Stimulated activated CD4-positive, alpha-beta T cell treated with anti-CD3 and anti-CD28 coated beads, Interleukin-12 subunit alpha, Interleukin-12 subunit beta, amount 100 ng/mL, for 24 hours (primary cell): ENCODE measurements at regions not wholly inside any gene's neighbourhood (a gene's known extent, or its start where the extent isn't known, plus 50 kb on each side); places are given as distances from the start of the nearest gene placed in this dataset.

Source experiments
- DNase-seq, 2 experiments: peaks; one replicate each; pipeline ENCODE4 v3.0.0-alpha.2; 2020; ENCODE audit warnings: low read depth in 2 of 2

DNA sequence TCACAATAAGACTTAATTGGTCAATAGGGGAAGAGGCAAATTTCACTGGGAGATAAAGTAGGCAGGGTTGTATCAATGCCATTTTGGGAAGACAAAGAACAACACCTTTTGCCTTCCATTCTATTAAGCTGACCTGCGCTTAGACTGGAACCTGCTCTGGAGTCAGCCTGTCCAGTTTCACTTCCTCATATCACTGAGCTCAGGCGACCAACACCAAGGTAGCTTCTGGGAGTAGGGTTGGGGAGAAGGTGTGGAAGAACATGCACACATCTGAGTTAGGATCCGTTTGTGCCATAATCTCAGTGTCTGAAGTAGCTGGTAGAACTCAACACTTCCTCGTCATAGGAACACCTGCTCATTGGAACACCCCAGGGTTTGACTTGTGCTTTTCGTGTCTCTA lies 527.4 kb upstream of the IGFBP3 start:
- DNase-seq: no peak

DNA sequence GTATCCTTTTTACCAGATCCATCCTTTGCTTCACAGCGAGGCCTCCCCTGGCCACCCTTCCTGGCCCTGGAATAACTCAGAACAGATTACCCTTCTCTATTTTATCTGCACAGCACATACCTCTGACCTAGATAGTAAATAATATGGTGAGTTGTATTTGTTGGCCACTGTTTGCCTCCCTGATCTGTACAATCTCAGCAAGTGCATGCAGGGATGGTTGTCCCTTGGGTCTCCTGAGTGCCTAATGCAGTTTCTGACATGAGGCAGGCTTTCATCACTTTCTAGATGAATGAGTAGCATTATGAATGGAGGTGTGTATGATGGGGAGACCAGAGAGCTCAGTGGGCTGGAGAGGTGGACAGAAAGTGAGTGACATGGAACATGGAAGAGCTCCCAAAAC lies 525.1 kb upstream of the IGFBP3 start:
- DNase-seq: no peak

DNA sequence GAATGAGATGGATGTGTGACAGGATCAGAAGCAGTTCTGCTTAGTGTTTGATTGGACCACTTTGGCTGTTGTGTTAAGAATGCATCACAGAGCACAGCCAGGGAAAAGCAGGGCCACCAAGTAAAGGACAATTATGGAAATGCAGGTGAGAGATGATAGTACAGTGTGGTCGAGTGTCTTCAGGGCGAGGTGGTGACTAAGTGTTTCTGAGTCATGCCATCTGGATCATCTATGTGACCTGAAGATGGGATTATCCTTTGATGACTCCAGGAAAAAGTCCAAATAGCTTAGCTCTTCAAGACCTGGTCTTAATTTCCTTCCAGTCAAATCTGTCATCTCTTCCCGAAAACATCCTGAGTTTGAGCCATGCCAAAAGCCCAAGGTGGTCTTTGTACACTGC lies 523.2 kb upstream of the IGFBP3 start:
- no peak for DNase-seq

DNA sequence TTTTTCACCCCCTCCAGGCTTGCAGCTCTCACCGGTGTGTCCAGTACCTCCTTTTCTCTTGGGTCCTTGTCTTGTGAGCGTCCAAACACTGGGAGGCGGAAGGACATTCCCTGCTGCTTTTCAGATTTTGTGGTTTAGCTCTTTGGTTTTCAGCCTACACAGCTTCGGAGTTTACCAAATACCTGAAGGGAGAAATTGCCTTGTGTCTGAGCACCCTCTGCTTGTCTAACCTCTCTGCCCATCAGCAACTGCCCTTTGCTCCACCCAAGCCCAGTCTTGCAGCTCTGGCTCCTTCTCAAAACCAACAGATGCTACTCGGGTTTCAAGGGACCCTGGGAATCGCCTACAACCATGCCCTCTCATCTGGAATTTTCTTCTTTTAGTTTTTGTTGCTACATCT lies 519.1 kb upstream of the IGFBP3 start:
- no peak for DNase-seq

DNA sequence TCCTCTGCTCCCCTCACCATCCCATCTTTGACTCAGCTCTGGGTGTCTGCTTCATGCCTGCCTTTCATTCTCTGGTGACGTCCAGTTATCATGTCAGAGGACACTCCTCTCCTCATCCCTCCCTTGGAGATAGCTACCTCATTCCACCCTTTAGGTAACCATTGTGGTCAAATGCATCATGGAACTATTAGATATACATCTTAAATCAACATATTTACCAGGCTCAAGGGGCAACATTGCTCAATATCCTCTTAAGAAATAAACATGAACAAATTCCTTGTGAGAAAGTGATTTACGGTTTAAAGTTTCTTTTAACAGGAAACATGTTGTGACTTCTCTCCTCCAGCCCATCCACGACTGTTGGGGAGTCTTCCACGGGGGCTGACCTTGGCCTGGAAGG lies 511.6 kb upstream of the IGFBP3 start:
- DNase-seq: no peak

DNA sequence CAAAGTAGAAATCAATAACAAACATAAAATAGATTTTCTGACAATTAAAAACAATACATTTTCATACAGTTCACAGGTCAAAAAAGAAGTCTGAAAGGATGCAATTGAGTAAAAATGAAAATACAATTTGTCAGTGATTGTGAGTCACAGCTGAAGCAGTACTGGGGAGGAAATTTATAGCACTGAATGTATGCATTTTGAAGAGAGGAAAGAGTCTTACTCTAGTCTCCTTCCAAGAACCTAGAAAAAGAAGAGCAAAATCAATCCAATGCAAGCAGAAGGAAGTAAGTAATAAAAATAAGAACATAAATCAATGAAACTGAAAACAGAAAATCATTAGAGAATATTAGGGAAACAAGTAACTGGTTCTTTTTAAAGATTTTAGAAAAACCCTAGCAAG lies 507.2 kb upstream of the IGFBP3 start:
- no peak for DNase-seq

DNA sequence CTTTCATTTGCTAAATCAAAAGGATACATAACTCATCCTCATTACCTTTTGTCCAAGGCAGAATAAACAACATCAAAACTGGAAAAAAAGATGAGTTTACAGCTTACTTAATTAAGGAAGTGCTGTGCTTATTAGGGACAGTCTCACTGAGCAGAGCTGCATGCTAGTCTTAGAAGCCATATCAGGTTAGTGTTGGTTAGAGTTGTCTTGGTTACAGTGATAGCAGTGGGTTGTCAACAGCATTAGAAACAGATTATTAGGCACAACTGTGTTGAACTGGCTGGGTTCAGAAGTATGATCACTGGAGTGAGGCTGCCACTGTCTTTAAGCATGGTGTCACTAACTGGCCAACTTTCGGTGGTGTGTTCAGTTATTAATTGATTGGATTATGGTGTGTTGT lies 503.9 kb upstream of the IGFBP3 start:
- no peak for DNase-seq

DNA sequence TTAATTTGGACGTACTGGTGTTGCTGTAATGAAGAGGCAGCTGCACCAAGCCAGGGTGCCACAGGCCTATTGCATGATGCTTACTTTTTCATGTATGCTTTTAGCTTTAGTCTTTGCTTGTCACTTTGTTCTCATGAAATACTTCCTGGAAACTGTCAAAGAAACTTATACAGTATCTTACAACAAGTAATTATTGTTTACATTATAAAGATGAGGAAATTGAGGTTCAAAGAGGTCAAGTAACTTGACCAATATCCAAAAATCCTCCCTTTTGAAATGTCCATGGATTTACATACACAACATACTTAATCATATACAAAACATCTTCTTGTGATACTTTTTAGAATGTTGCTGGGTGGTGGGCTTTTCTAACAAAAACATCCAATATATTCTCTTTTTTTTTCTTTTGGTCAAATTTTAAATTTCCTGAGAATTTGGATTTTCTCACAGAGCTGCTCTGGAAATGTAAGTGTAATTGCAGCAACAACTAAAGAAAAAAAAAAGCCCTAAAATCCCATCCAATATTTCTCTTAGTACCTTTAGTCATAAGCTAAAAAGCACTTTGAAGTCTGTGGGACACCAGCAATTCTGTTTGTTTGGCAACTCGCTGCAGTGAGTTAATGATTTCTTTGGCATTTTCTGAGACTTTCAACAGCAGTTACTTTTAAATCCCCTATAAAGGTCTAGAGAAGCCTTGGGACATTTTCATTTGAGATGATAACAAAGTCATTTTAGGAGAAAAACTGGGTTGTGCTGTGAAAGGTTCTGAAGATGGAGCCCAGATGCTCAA lies 500.6 kb upstream of the IGFBP3 start:
- no peak for DNase-seq

DNA sequence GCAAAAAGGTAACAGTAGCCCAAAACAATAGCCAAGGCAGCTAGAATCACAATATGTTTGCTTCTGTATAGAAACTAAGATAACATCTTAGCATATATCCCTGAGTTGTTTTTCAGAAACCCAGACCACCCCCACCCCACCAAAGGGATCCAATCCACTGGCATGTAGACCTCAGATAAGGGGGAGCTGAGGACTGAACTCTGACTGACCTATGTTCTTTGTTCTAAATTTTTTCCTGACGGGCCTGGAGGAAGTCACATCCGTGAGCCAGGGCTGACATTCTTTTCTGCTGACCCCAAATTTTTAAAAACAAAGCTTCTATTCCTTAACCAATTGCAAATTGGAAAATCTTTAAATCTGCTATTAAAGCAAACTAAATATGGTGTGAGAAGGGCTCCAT lies 493.9 kb upstream of the IGFBP3 start:
- no peak for DNase-seq

DNA sequence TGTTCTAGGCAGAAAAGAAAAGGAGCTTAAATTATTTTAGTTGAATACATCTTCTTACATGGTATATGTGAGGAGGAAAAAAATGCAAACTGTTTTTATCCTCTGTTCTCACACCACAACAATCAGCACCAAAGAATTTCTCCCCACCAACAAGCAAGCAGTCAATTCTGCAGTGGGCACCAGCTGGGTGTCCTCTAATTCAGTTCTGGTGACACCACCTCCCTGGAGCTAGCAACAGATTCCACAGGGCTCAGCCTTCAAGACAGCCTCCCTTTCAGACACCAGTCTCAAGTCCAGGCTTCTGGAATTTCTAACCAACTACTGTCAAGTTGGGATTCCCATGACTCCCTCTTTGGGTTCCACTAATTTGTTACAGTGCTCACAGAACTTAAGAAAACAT lies 490.2 kb upstream of the IGFBP3 start:
- no peak for DNase-seq

DNA sequence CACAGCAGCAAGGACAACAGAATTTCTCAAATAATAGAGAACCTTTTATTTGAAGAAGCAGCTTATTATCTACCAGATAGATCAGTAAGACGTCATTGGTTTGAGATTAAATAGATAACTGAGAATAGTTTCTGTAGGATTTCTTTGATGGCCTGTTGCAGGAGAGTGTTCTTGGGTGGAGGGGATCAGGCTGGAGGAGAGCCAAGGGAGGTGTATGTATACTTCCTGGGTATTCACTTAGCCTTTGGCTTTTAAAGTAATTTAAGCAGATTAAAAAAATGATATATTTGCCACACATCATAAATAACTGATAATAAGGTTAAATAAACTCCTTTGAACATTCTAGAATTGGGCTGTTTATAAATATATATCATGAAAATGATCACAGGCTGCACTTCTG lies 486.1 kb upstream of the IGFBP3 start:
- no peak for DNase-seq

DNA sequence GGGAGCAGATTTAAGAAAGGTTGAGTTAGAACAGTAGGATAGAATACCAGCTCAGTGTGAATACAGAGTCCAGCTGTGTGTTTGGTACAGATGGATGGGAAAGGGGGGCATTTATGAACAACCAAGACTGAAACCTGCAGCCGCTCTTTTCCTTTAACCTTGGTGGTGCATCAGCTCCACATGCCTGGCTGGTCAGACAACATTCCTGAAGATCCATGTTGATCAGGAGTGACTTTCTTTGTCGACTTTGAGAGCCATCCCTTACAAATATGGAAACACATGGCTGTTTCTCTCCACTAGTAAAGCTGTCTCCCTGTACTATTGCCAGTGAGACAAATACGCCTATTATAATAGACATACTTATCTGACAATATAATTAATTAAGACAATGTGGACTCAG lies 476.5 kb upstream of the IGFBP3 start:
- no peak for DNase-seq

DNA sequence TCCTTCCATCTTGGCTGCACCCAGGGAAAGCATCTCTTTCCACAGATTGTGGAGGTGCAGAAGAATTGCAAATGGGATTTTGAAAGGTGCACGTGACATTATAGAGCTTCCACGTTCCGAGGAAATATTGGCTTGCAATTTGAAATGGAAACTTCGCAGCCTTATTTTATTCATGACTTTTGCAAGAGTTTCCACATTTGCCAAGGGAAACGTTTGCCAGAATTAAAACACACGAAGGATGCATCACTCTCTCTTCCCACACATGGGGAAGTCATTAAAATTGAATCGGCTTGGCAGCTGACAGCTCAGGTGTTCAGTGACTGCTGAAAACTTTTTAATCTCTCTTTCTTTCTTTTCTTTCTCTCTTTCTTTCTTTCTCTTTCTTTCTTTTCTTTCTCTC lies 475.4 kb upstream of the IGFBP3 start:
- no peak for DNase-seq

DNA sequence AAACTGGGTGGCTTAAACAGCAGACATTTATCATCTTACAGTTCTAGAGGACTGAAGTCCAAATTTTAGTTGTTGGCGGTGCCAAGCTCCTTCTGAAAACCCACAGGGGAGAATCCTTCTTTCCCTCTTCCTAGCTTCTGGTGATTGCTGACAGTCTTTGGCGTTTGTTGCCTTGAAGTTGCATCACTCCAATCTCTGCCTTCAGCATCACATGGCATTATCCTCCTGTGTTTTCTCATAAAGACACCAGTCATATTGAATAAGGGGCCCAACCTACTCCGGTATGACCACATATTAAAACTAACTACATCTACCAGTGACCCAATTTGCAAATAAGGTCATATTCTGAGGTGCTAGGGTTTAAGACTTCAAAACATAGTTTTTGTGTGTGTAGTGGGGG lies 472.1 kb upstream of the IGFBP3 start:
- no peak for DNase-seq

DNA sequence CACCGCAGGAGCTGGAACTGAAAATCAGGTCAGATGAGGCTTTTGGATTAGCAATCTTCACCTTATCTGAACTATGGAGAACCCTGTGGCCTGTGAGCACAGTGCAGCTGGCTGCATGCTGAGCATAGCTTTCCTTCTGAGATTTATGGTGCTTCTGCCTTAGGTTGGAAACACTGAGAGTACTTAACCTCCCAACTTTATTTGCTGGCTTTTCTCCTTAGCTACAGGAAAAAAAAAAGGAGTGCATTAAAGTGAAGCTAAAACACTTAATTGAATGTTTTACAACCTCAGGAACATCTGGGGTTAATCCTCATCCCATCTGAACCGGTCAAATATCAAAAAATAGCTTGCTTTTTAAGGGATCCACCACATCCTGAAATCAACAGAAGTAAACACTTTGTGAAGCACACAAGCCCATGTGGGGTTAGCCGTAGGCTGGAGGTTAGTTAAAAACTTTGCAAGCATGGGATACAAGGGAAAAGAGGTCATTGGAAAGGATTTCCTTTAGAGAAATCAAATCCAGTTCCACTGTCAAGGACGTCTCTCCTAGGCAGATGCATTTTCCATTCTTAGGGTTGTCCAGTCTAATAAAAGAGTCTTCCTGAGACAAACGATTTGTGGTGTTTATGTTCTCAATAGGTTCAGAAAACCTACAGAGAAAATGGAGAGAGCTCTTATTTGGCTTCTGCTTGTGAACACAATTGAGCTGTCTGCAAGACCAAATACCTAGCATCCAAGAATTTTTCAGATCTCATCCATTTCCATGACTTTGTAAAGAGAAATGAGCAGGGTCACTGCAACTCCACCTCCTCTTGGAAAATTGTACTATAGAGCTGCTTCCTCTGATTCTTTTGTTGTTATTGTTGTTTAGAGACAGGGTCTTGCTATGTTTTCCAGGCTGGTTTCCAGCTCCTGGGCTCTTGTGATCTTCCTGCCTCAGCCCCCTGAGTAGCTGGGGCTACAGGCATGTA lies 470.4 kb upstream of the IGFBP3 start:
- no peak for DNase-seq

DNA sequence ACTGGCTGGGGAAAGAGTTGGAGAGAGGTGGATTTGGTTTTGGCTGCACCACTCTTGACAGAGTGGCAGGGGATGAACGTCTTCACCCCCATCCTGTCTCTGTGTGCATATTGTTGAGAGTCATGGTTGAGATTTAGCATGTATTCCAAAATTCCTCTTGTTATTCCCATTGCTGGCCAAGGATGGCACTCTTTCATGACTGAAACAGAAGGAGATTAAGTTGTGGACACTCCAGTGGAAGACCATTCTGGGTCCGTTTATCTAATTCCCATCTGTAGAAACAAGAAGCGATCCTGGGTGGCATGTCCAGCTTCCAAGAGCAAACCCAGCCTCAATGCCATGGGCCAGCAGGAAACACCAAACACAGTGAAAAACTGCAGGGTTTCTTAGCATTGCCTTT lies 469.0 kb upstream of the IGFBP3 start:
- DNase-seq: no peak

DNA sequence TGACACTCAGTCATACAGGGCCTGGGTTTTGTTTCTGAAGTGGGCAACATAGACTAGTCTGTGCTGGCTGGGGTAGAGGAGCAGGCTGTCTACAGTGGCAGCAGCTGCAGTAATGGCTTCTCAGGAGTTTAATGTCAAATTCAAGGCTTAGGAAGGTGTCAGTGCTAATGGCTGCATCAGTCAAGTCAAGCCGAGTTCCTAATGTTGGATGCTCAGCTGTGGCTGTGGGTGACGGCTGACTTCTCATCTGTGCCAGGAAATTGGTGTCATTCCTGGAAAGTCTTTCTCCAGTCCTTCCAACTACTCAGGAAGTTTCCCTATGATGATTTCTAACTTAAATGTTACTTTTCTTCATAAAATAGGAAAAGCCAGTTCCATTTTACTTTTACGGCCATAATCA lies 468.1 kb upstream of the IGFBP3 start:
- no peak for DNase-seq

DNA sequence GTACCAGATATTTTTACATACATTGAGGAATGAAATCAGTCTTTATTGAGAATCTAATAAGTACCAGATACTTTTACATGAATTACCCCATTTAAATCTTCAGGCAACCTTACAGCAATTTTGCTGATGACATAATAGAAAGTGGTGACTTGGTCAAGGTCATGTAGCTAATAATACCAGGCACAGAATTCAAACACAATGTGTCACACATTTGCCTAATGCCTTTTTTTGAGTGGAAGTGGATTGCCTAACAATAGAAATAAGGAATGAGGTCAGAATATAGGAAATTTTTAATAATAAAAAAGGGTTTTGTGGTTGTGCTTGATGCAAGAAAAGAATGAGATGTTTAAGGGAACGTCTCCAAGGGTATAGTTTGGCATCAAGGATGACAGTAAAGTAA lies 466.6 kb upstream of the IGFBP3 start:
- DNase-seq: no peak

DNA sequence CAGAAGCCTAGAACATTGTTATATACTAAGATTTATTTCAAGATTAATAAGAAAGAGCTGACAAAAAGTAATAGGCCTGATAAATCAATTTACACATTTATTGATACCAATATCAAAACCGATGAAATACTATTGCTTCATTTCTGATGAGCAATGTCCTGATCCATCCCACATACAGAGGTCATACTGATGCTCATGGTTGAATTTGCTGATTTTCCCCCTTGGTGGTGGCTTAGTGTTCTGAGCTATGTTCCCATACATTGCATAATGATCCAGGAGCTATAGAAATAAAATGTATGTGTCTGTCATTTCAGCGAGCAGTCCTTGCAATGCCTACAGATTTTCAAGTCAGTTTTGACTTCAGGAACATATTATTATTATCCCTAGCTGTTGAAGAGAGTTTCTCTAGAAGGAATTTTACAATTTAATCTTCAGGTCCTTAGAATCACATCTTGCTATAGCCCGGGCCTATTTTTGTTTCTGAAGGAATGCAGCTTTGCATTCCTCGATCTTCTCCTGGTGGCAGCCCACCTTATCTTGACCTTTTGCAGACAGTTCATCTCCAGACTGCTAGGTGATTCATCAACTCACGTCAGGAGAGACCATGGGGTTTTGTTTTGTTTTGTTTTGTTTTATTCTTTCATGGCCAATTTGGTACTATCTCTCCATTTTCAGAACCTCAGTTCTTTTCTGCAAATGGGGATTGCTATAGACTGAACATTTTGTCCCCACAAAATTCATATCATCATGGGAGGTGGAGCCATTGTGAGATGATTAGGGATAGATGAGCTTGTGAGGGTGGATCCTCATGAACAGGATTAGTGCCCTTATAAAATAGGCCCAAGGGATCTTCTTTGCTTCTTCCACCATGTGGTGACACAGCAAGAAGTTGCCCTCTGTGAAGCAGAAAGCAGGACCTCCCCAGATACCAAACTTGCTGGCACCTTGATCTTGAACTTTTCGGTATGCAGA lies 465.6 kb upstream of the IGFBP3 start:
- DNase-seq: no peak

DNA sequence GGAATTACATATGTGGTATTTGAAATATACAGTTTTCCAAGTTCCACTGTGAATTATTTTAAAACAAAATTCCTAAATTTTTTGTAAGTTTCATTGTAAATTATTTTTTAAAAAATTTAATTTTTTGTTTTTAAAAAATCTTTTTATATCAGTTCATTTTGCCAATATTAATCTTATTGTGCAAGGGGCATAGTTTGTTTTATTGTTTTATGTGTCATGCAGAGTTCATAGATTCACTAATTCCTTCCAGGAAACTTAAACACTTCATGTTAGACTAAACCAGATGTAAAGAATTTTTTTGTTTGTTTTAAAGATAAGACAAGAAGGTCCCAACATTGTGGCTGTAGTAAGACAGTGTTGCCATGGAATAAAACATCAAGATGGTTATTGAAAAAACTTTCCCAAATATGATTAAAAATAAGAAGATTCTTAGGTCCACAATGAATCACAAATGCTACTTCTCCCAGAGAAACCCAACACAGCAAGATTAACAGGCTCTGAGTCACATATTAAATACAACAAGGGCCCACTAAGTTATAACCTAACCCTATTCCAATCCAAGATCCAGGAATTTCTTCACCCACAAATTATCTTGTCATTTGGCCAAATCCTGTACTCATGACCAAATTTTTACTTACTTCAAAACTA lies 464.7 kb upstream of the IGFBP3 start:
- no peak for DNase-seq

DNA sequence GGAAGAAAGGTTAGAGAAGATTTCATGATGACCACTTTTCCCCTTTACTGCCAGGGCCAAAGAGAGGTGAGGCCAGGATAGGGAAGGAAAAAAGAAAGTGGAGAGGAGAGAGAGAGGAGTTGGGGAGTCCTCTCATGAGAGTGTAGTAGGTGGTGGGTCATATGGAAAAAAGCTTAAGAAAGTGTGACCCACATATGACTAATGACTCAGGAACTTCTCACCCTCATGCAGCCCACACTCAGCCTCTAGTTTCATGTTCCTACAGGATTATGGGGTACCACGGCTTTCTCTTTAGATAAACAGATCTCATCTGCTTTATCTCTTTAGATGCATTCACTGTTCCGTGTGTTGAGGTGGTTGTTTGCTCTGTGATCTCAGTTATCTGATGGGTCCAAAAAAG lies 462.5 kb upstream of the IGFBP3 start:
- DNase-seq: no peak
